SK-N-SH treated with all-trans-retinoic acid at 6 μM for 48 hours (cell line): ENCODE measurements at regions not wholly inside any gene's neighbourhood (a gene's known extent, or its start where the extent isn't known, plus 50 kb on each side); places are given as distances from the start of the nearest gene placed in this dataset.
A peak's percentile ranks its signal among the peaks of the same experiment; 100 is the strongest.

Source experiments
- ATAC-seq: fragments of 200-7000 bp; cut with Tn5 transposase; 3 replicates; pipeline ENCODE4 v1.9.1; 2020; ENCODE audit warnings: mild to moderate bottlenecking, moderate library complexity
- ARNTL ChIP-seq: fragments of 450-650 bp; formaldehyde crosslinking; IDR thresholded peaks from 2 replicates; pipeline ENCODE4 v1.5.0; 2020; ENCODE audit warnings: low read depth, mild to moderate bottlenecking, moderate library complexity, borderline replicate concordance
- BACH2 ChIP-seq: fragments of 250-450 bp; sonication (Bioruptor Pico); IDR thresholded peaks from 2 replicates; pipeline ENCODE4 v1.9.0; 2021; ENCODE audit warnings: mild to moderate bottlenecking, borderline replicate concordance
- CREB5 ChIP-seq: fragments of 250-450 bp; sonication (Bioruptor Pico); IDR thresholded peaks from 2 replicates; pipeline ENCODE4 v1.5.1; 2020; ENCODE audit warnings: low read depth, mild to moderate bottlenecking, moderate library complexity
- CSDC2 ChIP-seq: fragments of 250-450 bp; sonication (Bioruptor Pico); IDR thresholded peaks from 2 replicates; pipeline ENCODE4 v1.5.0; 2020; ENCODE audit warnings: mild to moderate bottlenecking, moderate library complexity
- CSRNP3 ChIP-seq: fragments of 250-450 bp; sonication (Bioruptor Pico); IDR thresholded peaks from 2 replicates; pipeline ENCODE4 v1.5.1; 2021; ENCODE audit warnings: mild to moderate bottlenecking, moderate library complexity
- ESRRG ChIP-seq: fragments of 250-450 bp; sonication (Bioruptor Pico); IDR thresholded peaks from 2 replicates; pipeline ENCODE4 v1.6.1; 2021; ENCODE audit warnings: mild to moderate bottlenecking
- GLIS3 ChIP-seq: fragments of 250-450 bp; sonication (Bioruptor Pico); IDR thresholded peaks from 2 replicates; pipeline ENCODE4 v1.5.0; 2020; ENCODE audit warnings: mild to moderate bottlenecking, moderate library complexity
- ISL1 ChIP-seq: fragments of 250-450 bp; sonication (Bioruptor Pico); IDR thresholded peaks from 2 replicates; pipeline ENCODE4 v2.1.2; 2022; ENCODE audit warnings: mild to moderate bottlenecking, moderate library complexity
- OSR1 ChIP-seq: fragments of 250-450 bp; sonication (Bioruptor Pico); IDR thresholded peaks from 2 replicates; pipeline ENCODE4 v1.8.0; 2022; ENCODE audit warnings: moderate library complexity, mild to moderate bottlenecking, inconsistent platforms
- POU6F1 ChIP-seq: fragments of 250-450 bp; sonication (Bioruptor Pico); IDR thresholded peaks from 2 replicates; pipeline ENCODE4 v1.8.0; 2021; ENCODE audit warnings: low read depth, mild to moderate bottlenecking, moderate library complexity, borderline replicate concordance
- PPARA ChIP-seq: fragments of 250-450 bp; sonication (Bioruptor Pico); IDR thresholded peaks from 2 replicates; pipeline ENCODE4 v1.5.0; 2020; ENCODE audit warnings: mild to moderate bottlenecking, borderline replicate concordance
- RARB ChIP-seq: fragments of 250-450 bp; sonication (Bioruptor Pico); IDR thresholded peaks from 2 replicates; pipeline ENCODE4 v1.8.0; 2021; ENCODE audit warnings: mild to moderate bottlenecking, moderate library complexity
- SNAI2 ChIP-seq: fragments of 250-450 bp; sonication (Bioruptor Pico); IDR thresholded peaks from 2 replicates; pipeline ENCODE4 v1.5.0; 2020; ENCODE audit warnings: mild to moderate bottlenecking, moderate library complexity
- TCF4 ChIP-seq: fragments of 250-450 bp; sonication (Bioruptor Pico); IDR thresholded peaks from 2 replicates; pipeline ENCODE4 v1.8.0; 2021; ENCODE audit warnings: mild to moderate bottlenecking, moderate library complexity, borderline replicate concordance
- TOX ChIP-seq: fragments of 250-450 bp; sonication (Bioruptor Pico); IDR thresholded peaks from 2 replicates; pipeline ENCODE4 v1.8.0; 2021; ENCODE audit warnings: mild to moderate bottlenecking, moderate library complexity, borderline replicate concordance
- ZC3H10 ChIP-seq: fragments of 250-450 bp; sonication (Bioruptor Pico); IDR thresholded peaks from 2 replicates; pipeline ENCODE4 v1.5.1; 2021; ENCODE audit warnings: mild to moderate bottlenecking, moderate library complexity
- ZFP3 ChIP-seq: fragments of 250-450 bp; sonication (Bioruptor Pico); IDR thresholded peaks from 2 replicates; pipeline ENCODE4 v1.5.0; 2020; ENCODE audit warnings: mild to moderate bottlenecking, moderate library complexity
- ZFP30 ChIP-seq: fragments of 450-650 bp; formaldehyde crosslinking; IDR thresholded peaks from 2 replicates; pipeline ENCODE4 v1.5.0; 2022; ENCODE audit warnings: mild to moderate bottlenecking, moderate library complexity
- ZNF565 ChIP-seq: fragments of 450-650 bp; formaldehyde crosslinking; conservative IDR thresholded peaks from 2 replicates; pipeline ENCODE4 v1.5.0; 2020; ENCODE audit warnings: low read depth, mild to moderate bottlenecking, moderate library complexity
- ZNF70 ChIP-seq: fragments of 450-650 bp; formaldehyde crosslinking; IDR thresholded peaks from 2 replicates; pipeline ENCODE4 v1.5.0; 2020; ENCODE audit warnings: mild to moderate bottlenecking, moderate library complexity
- ZNF8 ChIP-seq: fragments of 450-650 bp; formaldehyde crosslinking; IDR thresholded peaks from 2 replicates; pipeline ENCODE4 v1.5.0; 2020; ENCODE audit warnings: mild to moderate bottlenecking, moderate library complexity

- peak; percentile 39; the same call in 1 of the 3 replicates for ATAC-seq
- no peak for TF ChIP-seq GLIS3
- no peak for TF ChIP-seq ZFP3 (CRISPR knock-in tag)
- no peak for TF ChIP-seq ZNF8
- no peak for TF ChIP-seq CSDC2 (CRISPR knock-in tag)
- no peak for TF ChIP-seq OSR1 (CRISPR knock-in tag)
- no peak for TF ChIP-seq PPARA
- no peak for TF ChIP-seq TCF4 (CRISPR knock-in tag)
- no peak for TF ChIP-seq ZFP30 (CRISPR knock-in tag)
- TF ChIP-seq ZC3H10 (CRISPR knock-in tag) = no peak
- TF ChIP-seq RARB = no peak
- no peak for TF ChIP-seq CREB5 (CRISPR knock-in tag)
- no peak for TF ChIP-seq POU6F1
- TF ChIP-seq ESRRG = no peak
- no peak for TF ChIP-seq BACH2 (CRISPR knock-in tag)
- TF ChIP-seq CSRNP3 (CRISPR knock-in tag) = no peak
- no peak for TF ChIP-seq ISL1
- TF ChIP-seq ZNF565 (CRISPR knock-in tag) = no peak
These were observed 139.5 kb upstream of the NABP1 start for GRCh38 chr2:191538334-191538903.

GRCh38 chr2:191539068-191539467, 138.9 kb upstream of the NABP1 start:
- TF ChIP-seq ZC3H10 (CRISPR knock-in tag) (no peak), PPARA (no peak), CREB5 (CRISPR knock-in tag) (no peak), CSDC2 (CRISPR knock-in tag) (no peak), BACH2 (CRISPR knock-in tag) (no peak), ZFP30 (CRISPR knock-in tag) (no peak), SNAI2 (no peak), POU6F1 (no peak), ZNF70 (CRISPR knock-in tag) (no peak), ESRRG (no peak), TOX (CRISPR knock-in tag) (no peak), ARNTL (CRISPR knock-in tag) (no peak), CSRNP3 (CRISPR knock-in tag) (no peak)
- peak; percentile 59 for ATAC-seq

DNA sequence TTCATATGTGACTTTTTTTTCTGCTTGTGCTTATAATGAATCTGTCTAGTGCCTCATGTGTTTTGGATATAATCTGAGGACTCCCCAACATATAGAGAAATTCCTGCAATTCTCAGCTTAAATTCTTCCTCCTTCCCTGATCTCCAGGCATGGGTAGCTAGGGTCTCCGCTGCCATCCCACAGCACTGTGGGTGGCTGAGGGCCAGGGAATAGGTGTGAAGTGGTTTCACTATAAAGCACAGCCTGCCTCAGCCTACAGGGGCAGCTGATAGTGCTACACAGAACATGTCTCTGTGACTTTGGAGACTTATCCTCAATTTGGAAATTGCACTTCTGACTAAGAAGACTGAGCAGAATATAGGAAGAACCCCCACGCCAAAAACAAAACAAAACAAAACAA, 137.3 kb upstream of the NABP1 start:
- no peak for ATAC-seq
- TF ChIP-seq GLIS3 = no peak
- no peak for TF ChIP-seq CSDC2 (CRISPR knock-in tag)
- TF ChIP-seq, all 23 proteins: peak for 0
